Endothelial cell of umbilical vein (primary cell): ENCODE measurements at regions not wholly inside any gene's neighbourhood (a gene's known extent, or its start where the extent isn't known, plus 50 kb on each side); places are given as distances from the start of the nearest gene placed in this dataset.

Source experiments
- BruUV-seq: library from RNA; stranded (reverse); fragments of 400-500 nt; replicated peaks from 2 replicates; lab custom pipeline; 2021; lab: Mats Ljungman, UMichigan
- CTCF ChIA-PET: fragments of 300-600, 350-600 bp; sonication (Branson Sonifier 250); formaldehyde crosslinking; loops from one replicate; lab custom pipeline; 2021; ENCODE audit warnings: antibody characterized with exemption, inconsistent platforms; lab: Charles Lee
- POLR2A ChIA-PET: fragments of 300-600, 350-600 bp; sonication (Branson Sonifier 250); formaldehyde crosslinking; loops from one replicate; lab custom pipeline; 2021; ENCODE audit warnings: antibody characterized with exemption, inconsistent platforms; lab: Charles Lee
- DNase-seq: peaks from one replicate; pipeline ENCODE4 v3.0.0-alpha.2; 2011; ENCODE audit warnings: low read depth, low spot score
- FAIRE-seq: peaks from 2 replicates; lab custom pipeline; 2011; peaks lifted over from hg19 to GRCh38; lab: Jason Lieb, UNC
- H2AFZ ChIP-seq: 2 replicates; pipeline ENCODE4 v1.6.0; 2012; ENCODE audit warnings: low read depth, low read length, control low read depth, inconsistent platforms
- H3K27ac ChIP-seq: 2 replicates; pipeline ENCODE4 v1.5.1; 2011; ENCODE audit warnings: low read depth, mild to moderate bottlenecking, control low read depth, low read length, moderate library complexity; ENCODE audit not compliant: insufficient read depth
- H3K27me3 ChIP-seq, 2 experiments: 2 replicates each; pipeline versions ENCODE4 v1.6.0 to v1.6.1; 2011; ENCODE audit warnings: low read length in 2 of 2, mixed read lengths in 1 of 2; ENCODE audit not compliant: control insufficient read depth in 2 of 2, insufficient read depth in 2 of 2
- H3K36me3 ChIP-seq, 2 experiments: 2 replicates in 1 of 2; 3 replicates in 1 of 2; pipeline ENCODE4 v1.5.1; 2011; ENCODE audit warnings: low read length in 2 of 2, mild to moderate bottlenecking in 1 of 2, moderate library complexity in 1 of 2; ENCODE audit not compliant: control insufficient read depth in 2 of 2, insufficient read depth in 2 of 2; ENCODE audit errors: extremely low read depth in 1 of 2
- H3K4me1 ChIP-seq: 3 replicates; pipeline ENCODE4 v1.5.1; 2011; ENCODE audit warnings: mild to moderate bottlenecking, low read length; ENCODE audit not compliant: control insufficient read depth, insufficient read depth; ENCODE audit errors: extremely low read depth
- H3K4me2 ChIP-seq: 2 replicates; pipeline ENCODE4 v1.6.1; 2011; ENCODE audit warnings: low read length, control low read depth, mixed read lengths; ENCODE audit not compliant: insufficient read depth
- H3K4me3 ChIP-seq, 3 experiments: fragments of 200-600 bp in 1 of 3; sonication (generic), shearing (Covaris generic) in 1 of 3; replicated peaks in 1 of 3; 2 replicates each; pipeline ENCODE4 v1.5.1; 2011 to 2016; ENCODE audit warnings: control low read depth in 3 of 3, low read length in 3 of 3, mild to moderate bottlenecking in 2 of 3, inconsistent platforms in 1 of 3, low read depth in 1 of 3, moderate library complexity in 1 of 3; ENCODE audit not compliant: insufficient read depth in 1 of 3
- H3K79me2 ChIP-seq: 2 replicates; pipeline ENCODE4 v1.6.0; 2012; ENCODE audit warnings: low read length, inconsistent platforms; ENCODE audit not compliant: control insufficient read depth, insufficient read depth
- H3K9ac ChIP-seq: replicated peaks from 2 replicates; pipeline ENCODE3; 2011; ENCODE audit warnings: low read length, control low read depth; ENCODE audit not compliant: insufficient read depth; ENCODE audit errors: extremely low read depth
- H3K9me1 ChIP-seq: replicated peaks from 3 replicates; pipeline ENCODE4 v1.6.0; 2011; ENCODE audit warnings: mild to moderate bottlenecking, low read length; ENCODE audit not compliant: control insufficient read depth, insufficient read depth; ENCODE audit errors: extremely low read depth
- H3K9me3 ChIP-seq: replicated peaks from 2 replicates; pipeline ENCODE4 v1.5.1; 2012; ENCODE audit warnings: low read length, inconsistent platforms; ENCODE audit not compliant: control insufficient read depth, insufficient read depth
- H4K20me1 ChIP-seq: replicated peaks from 2 replicates; pipeline ENCODE3; 2011; ENCODE audit warnings: mild to moderate bottlenecking, low read length; ENCODE audit not compliant: control insufficient read depth, insufficient read depth; ENCODE audit errors: extremely low read depth
- EZH2 ChIP-seq: IDR thresholded peaks from 2 replicates; pipeline ENCODE4 v1.6.1; 2012; ENCODE audit warnings: borderline replicate concordance, low read depth, mild to moderate bottlenecking, moderate library complexity, low read length, inconsistent platforms; ENCODE audit not compliant: severe bottlenecking
- FOS ChIP-seq: IDR thresholded peaks from 2 replicates; pipeline ENCODE4 v1.6.1; 2011; ENCODE audit warnings: mild to moderate bottlenecking, low read length, moderate library complexity, borderline replicate concordance; ENCODE audit not compliant: insufficient read depth
- GATA2 ChIP-seq: IDR thresholded peaks from 2 replicates; pipeline ENCODE4 v1.7.0; 2011; ENCODE audit warnings: low read depth, mild to moderate bottlenecking, moderate library complexity, mixed read lengths, low read length; ENCODE audit not compliant: insufficient read length, insufficient read depth
- JUN ChIP-seq: IDR thresholded peaks from 2 replicates; pipeline ENCODE4 v1.6.1; 2011; ENCODE audit warnings: borderline replicate concordance, low read depth; ENCODE audit not compliant: insufficient read length, insufficient read depth
- MYC ChIP-seq: IDR thresholded peaks from one replicate; pipeline ENCODE4 v1.6.1; 2011; ENCODE audit warnings: mild to moderate bottlenecking, low read depth, low read length
- POLR2A ChIP-seq: IDR thresholded peaks from 2 replicates; pipeline ENCODE4 v1.6.1; 2012; ENCODE audit warnings: low read depth, mild to moderate bottlenecking, control low read depth, low read length
- POLR2AphosphoS5 ChIP-seq: IDR thresholded peaks from 2 replicates; pipeline ENCODE4 v1.6.1; 2012; ENCODE audit warnings: low read depth, mild to moderate bottlenecking, control low read depth, low read length, moderate library complexity; ENCODE audit not compliant: insufficient read depth
- dilution Hi-C: fragments of 300-500 bp; cut with MboI; formaldehyde crosslinking; loops from one replicate; pipeline ENCODE4 v1.15.0; 2019; ENCODE audit warnings: low sequenced_read_pairs; ENCODE audit not compliant: extremely low pct_ligation_motif_present
- intact Hi-C: fragments of 100-400 bp; cut with micrococcal nuclease; formaldehyde crosslinking; loops from one replicate; pipeline ENCODE4 v1.10.0; 2022
- TF ChIP-seq, protein P1 (sequence below), 2 donors: IDR thresholded peaks; 1 replicate in 1 of 2; 2 replicates in 1 of 2; pipeline ENCODE4 v1.5.1; 2011; ENCODE audit warnings: low read length in 2 of 2, mild to moderate bottlenecking in 2 of 2, moderate library complexity in 2 of 2, control low read depth in 1 of 2, inconsistent platforms in 1 of 2, low read depth in 1 of 2; ENCODE audit not compliant: insufficient read depth in 1 of 2; ENCODE audit errors: extremely low read depth in 1 of 2
- TF ChIP-seq, protein P2 (sequence below): IDR thresholded peaks from 2 replicates; pipeline ENCODE4 v1.6.1; 2011; ENCODE audit not compliant: insufficient read depth, insufficient read length

DNA sequence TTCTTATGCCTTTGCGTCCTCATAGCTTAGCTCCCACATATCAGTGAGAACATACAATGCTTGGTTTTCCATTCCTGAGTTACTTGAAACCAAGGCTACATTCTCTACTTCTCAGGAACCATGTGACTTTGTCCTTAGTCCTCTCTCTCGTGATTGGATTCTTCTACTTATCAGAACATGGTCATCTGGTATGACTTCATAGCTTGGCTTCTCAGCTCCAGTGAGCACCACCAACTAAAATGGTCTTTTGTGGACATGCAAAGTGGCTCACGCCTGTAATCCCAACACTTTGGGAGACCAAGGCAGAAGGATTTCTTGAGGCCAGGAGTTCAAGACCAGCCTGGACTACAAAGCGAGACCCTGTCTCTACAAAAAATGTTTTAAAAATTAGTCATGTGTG lies 81.2 kb upstream of the NIPBL start:
- Histone ChIP-seq H3K9me1 (no peaks in the 10 kb centered on the region), H2AFZ (no peak overlapping the region), H3K79me2 (no peaks in the 10 kb centered on the region), H3K4me2 (no peak overlapping the region), H3K27me3 (no peaks in the 10 kb centered on the region), H4K20me1 (no peaks in the 10 kb centered on the region), H3K9ac (no peak overlapping the region), H3K4me3 (no peak overlapping the region), H3K4me1 (no peaks in the 10 kb centered on the region), H3K36me3 (no peaks in the 10 kb centered on the region), H3K27ac (no peak overlapping the region), H3K9me3 (no peaks in the 10 kb centered on the region)
- CTCF ChIA-PET: interaction anchor here (1.0 kb wide), 1 partner anchor 11 kb away, joined by 3 read pairs; no protein-coding TSS in a partner anchor
- dilution Hi-C loops: no loop called here
- intact Hi-C loops: no loop called here
- no TSS peak for BruUV-seq
- TF ChIP-seq POLR2AphosphoS5 (no peak), JUN (no peak), GATA2 (no peak), MYC (no peak), FOS (no peak), POLR2A (no peak), EZH2 (no peak)
- TF ChIP-seq, protein P1, sequence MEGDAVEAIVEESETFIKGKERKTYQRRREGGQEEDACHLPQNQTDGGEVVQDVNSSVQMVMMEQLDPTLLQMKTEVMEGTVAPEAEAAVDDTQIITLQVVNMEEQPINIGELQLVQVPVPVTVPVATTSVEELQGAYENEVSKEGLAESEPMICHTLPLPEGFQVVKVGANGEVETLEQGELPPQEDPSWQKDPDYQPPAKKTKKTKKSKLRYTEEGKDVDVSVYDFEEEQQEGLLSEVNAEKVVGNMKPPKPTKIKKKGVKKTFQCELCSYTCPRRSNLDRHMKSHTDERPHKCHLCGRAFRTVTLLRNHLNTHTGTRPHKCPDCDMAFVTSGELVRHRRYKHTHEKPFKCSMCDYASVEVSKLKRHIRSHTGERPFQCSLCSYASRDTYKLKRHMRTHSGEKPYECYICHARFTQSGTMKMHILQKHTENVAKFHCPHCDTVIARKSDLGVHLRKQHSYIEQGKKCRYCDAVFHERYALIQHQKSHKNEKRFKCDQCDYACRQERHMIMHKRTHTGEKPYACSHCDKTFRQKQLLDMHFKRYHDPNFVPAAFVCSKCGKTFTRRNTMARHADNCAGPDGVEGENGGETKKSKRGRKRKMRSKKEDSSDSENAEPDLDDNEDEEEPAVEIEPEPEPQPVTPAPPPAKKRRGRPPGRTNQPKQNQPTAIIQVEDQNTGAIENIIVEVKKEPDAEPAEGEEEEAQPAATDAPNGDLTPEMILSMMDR (IDR thresholded peaks at IDR 0.05; ENCODE audit: extremely low read depth in 1 of 2, insufficient read depth in 1 of 2, low read depth in 1 of 2, low read length in 2 of 2): no peak
- TF ChIP-seq, protein P2, sequence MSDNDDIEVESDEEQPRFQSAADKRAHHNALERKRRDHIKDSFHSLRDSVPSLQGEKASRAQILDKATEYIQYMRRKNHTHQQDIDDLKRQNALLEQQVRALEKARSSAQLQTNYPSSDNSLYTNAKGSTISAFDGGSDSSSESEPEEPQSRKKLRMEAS: no peak
- FAIRE-seq (no peak), DNase-seq (no peak)
- POLR2A ChIA-PET: interaction anchor here (0.5 kb wide), 1 partner anchor 417 kb away, joined by 5 read pairs; no protein-coding TSS in a partner anchor
